Naive thymus-derived CD4-positive, alpha-beta T cell (primary cell): ENCODE measurements at regions not wholly inside any gene's neighbourhood (a gene's known extent, or its start where the extent isn't known, plus 50 kb on each side); places are given as distances from the start of the nearest gene placed in this dataset.

Source experiments
- ATAC-seq: fragments of 150-1000 bp; cut with Tn5 transposase; 2 replicates; pipeline ENCODE4 v1.10.0; 2021; ENCODE audit warnings: mild to moderate bottlenecking, moderate library complexity
- CTCF ChIA-PET: fragments of 350-600 bp; sonication (Branson Sonifier 250); formaldehyde crosslinking; loops from one replicate; lab custom pipeline; 2021; ENCODE audit warnings: antibody characterized with exemption; lab: Charles Lee
- POLR2A ChIA-PET: fragments of 350-600 bp; sonication (Branson Sonifier 250); formaldehyde crosslinking; loops from one replicate; lab custom pipeline; 2021; ENCODE audit warnings: antibody characterized with exemption, inconsistent platforms; lab: Charles Lee
- DNase-seq, 9 donors: peaks; one replicate each; pipeline versions ENCODE4 v3.0.0 to v3.0.0-alpha.2; 2020 to 2022; ENCODE audit warnings: mixed read lengths in 1 of 9
- H3K27ac ChIP-seq: one replicate; pipeline ENCODE4 v1.7.0; 2013; ENCODE audit warnings: mild to moderate bottlenecking, low read depth, low read length, moderate library complexity
- H3K27me3 ChIP-seq, 2 donors: one replicate each; pipeline ENCODE4 v1.7.0; 2013; ENCODE audit warnings: low read length in 2 of 2, mild to moderate bottlenecking in 2 of 2, moderate library complexity in 2 of 2; ENCODE audit not compliant: control insufficient read depth in 2 of 2, insufficient read depth in 2 of 2
- H3K36me3 ChIP-seq, 3 experiments: 1 replicate in 2 of 3; 2 replicates in 1 of 3; pipeline ENCODE4 v1.7.0; 2013; ENCODE audit warnings: low read length in 3 of 3, mild to moderate bottlenecking in 3 of 3, moderate library complexity in 1 of 3; ENCODE audit not compliant: insufficient read depth in 3 of 3, control insufficient read depth in 2 of 3
- H3K4me1 ChIP-seq, 2 donors: one replicate each; pipeline ENCODE4 v1.7.0; 2013; ENCODE audit warnings: low read length in 2 of 2, mild to moderate bottlenecking in 2 of 2, moderate library complexity in 1 of 2; ENCODE audit not compliant: control insufficient read depth in 2 of 2, insufficient read depth in 2 of 2
- H3K4me3 ChIP-seq: 2 replicates; pipeline ENCODE4 v1.7.0; 2013; ENCODE audit warnings: mild to moderate bottlenecking, low read length
- H3K9me3 ChIP-seq, 3 experiments: 1 replicate in 2 of 3; 2 replicates in 1 of 3; pipeline ENCODE4 v1.7.0; 2013; ENCODE audit warnings: low read length in 3 of 3; ENCODE audit not compliant: control insufficient read depth in 2 of 3
- H3K27ac Mint-ChIP-seq, 9 donors: one replicate each; pipeline ENCODE4 v1.8.0; 2020 to 2022; ENCODE audit warnings: mixed read lengths in 9 of 9, mild to moderate bottlenecking in 8 of 9, moderate library complexity in 5 of 9, inconsistent platforms in 2 of 9
- H3K27me3 Mint-ChIP-seq, 5 donors: one replicate each; pipeline ENCODE4 v1.8.0; 2021 to 2022; ENCODE audit warnings: mixed read lengths in 5 of 5, mild to moderate bottlenecking in 1 of 5
- H3K36me3 Mint-ChIP-seq, 5 donors: one replicate each; pipeline ENCODE4 v1.8.0; 2020 to 2022; ENCODE audit warnings: mixed read lengths in 5 of 5, mild to moderate bottlenecking in 3 of 5, inconsistent platforms in 1 of 5
- H3K4me1 Mint-ChIP-seq, 7 donors: one replicate each; pipeline ENCODE4 v1.8.0; 2020 to 2022; ENCODE audit warnings: mixed read lengths in 7 of 7, mild to moderate bottlenecking in 3 of 7, inconsistent platforms in 1 of 7
- H3K4me3 Mint-ChIP-seq, 10 donors: one replicate each; pipeline ENCODE4 v1.8.0; 2020 to 2022; ENCODE audit warnings: mild to moderate bottlenecking in 10 of 10, mixed read lengths in 10 of 10, moderate library complexity in 6 of 10, inconsistent platforms in 2 of 10
- H3K9me3 Mint-ChIP-seq, 11 donors: one replicate each; pipeline ENCODE4 v1.8.0; 2020 to 2022; ENCODE audit warnings: mixed read lengths in 11 of 11, mild to moderate bottlenecking in 4 of 11, inconsistent platforms in 1 of 11, moderate library complexity in 1 of 11
- intact Hi-C, 2 donors: fragments of 100-400 bp; cut with micrococcal nuclease; formaldehyde crosslinking; loops; one replicate each; pipeline ENCODE4 v1.15.1; 2023

DNA sequence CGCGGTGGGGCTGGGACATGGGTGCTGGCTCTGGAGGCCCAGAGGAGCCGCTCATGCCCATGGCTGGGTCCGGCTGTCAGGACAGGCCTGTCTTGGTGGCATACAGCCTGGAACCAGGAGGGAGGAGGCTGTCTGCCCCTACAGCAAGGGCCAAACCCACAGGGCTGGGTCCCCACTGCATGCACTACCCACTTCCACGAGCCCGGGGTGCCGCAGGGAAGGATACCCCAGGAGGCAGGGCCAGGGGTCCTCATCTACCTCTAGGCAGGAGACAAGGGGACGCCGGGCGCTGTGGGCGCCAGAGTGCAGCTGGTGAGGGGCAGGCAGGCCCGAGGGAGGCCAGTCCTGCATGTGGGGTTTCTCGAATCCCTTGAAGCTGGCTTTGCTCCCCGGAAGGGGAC, 95.1 kb upstream of the GPC1 start:
- ATAC-seq (no peak), DNase-seq (no peak)
- peaks cover 3 to 24% (median 20%) of the 10 kb centered on the region in 5 donors for H3K27me3 Mint-ChIP-seq
- CTCF ChIA-PET: no interaction called here
- H3K4me1 Mint-ChIP-seq: peaks cover 0 to 4% (median 0%) of the 10 kb centered on the region in 7 donors
- H3K9me3 ChIP-seq: no peaks in the 10 kb centered on the region
- H3K27ac Mint-ChIP-seq: no peak overlapping the region
- H3K27me3 ChIP-seq: peaks cover 0 to 6% of the 10 kb centered on the region in 2 donors
- H3K9me3 Mint-ChIP-seq: peaks cover 0 to 8% (median 2%) of the 10 kb centered on the region in 11 donors
- no peak overlapping the region for H3K4me3 Mint-ChIP-seq
- no peaks in the 10 kb centered on the region for H3K36me3 ChIP-seq
- H3K27ac ChIP-seq: no peak overlapping the region
- H3K36me3 Mint-ChIP-seq: peaks cover 0 to 4% (median 0%) of the 10 kb centered on the region in 5 donors
- no peak overlapping the region for H3K4me3 ChIP-seq
- no peaks in the 10 kb centered on the region for H3K4me1 ChIP-seq
- intact Hi-C loops: no loop called here
- POLR2A ChIA-PET: no interaction called here

DNA sequence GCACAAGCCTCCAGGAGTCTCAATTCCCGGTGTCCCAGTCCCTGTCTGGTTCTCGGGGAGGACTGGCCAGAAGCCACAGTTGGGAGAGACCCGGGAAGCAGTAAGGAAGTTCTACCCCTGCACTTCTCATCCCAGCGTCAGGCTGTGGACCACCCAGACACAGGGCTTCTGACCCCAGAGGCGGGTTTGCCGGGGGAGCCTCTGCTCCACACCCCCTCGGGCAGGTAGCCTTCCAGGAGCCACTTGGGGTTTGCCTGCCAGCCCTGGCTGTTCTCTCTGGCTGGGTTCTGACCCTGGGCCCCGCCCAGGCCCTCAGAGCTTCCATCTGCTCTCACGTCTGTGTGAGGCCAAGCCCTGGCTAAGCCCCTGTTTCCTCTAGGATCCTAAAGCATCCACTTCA, 94.4 kb upstream of the GPC1 start:
- CTCF ChIA-PET: no interaction called here
- H3K4me1 ChIP-seq: no peaks in the 10 kb centered on the region
- H3K27ac ChIP-seq: no peak overlapping the region
- Mint-ChIP-seq H3K9me3 (peaks cover 0 to 12% (median 3%) of the 10 kb centered on the region in 11 donors), H3K27ac (no peak overlapping the region), H3K4me1 (peaks cover 0 to 4% (median 0%) of the 10 kb centered on the region in 7 donors), H3K27me3 (peaks cover under 1 to 23% (median 16%) of the 10 kb centered on the region in 5 donors), H3K4me3 (no peak overlapping the region), H3K36me3 (peaks cover 0 to 4% (median 0%) of the 10 kb centered on the region in 5 donors)
- H3K36me3 ChIP-seq: no peaks in the 10 kb centered on the region
- ATAC-seq: no peak
- intact Hi-C loops: no loop called here
- peaks cover 0 to 6% of the 10 kb centered on the region in 2 donors for H3K27me3 ChIP-seq
- POLR2A ChIA-PET: no interaction called here
- DNase-seq: no peak
- H3K9me3 ChIP-seq: no peaks in the 10 kb centered on the region
- H3K4me3 ChIP-seq: no peak overlapping the region

DNA sequence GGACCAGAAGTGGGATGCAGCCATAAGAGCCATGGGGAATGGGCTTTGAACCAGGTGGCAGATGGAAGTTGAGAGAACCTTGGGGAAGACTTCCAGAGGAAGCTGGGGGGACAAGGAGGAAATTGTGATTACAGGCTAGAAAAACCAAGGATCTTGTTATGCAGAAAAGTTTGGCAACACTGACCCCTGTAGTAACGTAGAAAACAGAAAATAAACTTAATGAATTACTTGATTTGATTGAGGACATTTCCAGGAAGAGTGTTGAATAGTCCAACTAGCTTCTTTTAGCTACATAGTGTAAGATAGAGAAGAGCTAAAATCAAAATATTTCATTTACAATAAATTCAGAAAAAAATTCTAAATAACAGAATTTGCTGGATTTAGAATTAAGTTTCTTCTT, 91.9 kb upstream of the GPC1 start:
- H3K27me3 Mint-ChIP-seq: peaks cover 0 to 11% (median 5%) of the 10 kb centered on the region in 5 donors
- H3K36me3 ChIP-seq: no peaks in the 10 kb centered on the region

DNA sequence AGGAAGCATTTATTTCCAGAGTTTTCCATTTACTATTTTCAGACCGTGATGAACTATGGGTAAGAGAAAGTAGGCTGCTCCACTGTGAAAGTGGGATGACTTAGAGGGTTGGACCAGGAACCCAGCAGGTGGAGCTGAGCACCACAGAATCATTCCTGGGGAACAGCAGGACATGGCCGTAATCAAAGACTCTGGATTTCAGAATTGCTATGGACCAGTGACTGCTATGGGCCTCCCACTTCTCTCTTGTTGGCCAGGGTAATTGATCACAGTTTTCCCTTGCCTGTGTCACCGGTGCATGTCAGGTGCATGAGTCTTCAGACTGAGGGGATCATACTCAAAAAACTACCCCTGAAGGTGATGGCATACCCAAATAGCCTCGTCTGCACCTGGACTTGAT, 90.6 kb upstream of the GPC1 start:
- no peaks in the 10 kb centered on the region for H3K4me1 Mint-ChIP-seq

More for the DNA sequence above, 91.9 kb upstream of the GPC1 start:
- H3K4me1 Mint-ChIP-seq: peaks cover 0 to 4% (median 0%) of the 10 kb centered on the region in 7 donors
- ChIA-PET POLR2A (no interaction called here), CTCF (no interaction called here)
- peaks cover 0 to 12% (median 3%) of the 10 kb centered on the region in 11 donors for H3K9me3 Mint-ChIP-seq
- Histone ChIP-seq H3K27ac (no peak overlapping the region), H3K4me3 (no peak overlapping the region), H3K4me1 (no peaks in the 10 kb centered on the region), H3K27me3 (no peaks in the 10 kb centered on the region), H3K9me3 (no peaks in the 10 kb centered on the region)
- no peak overlapping the region for H3K27ac Mint-ChIP-seq
- intact Hi-C loops: no loop called here
- ATAC-seq (no peak), DNase-seq (no peak)
- H3K4me3 Mint-ChIP-seq: no peak overlapping the region
- H3K36me3 Mint-ChIP-seq: peaks cover 0 to 4% (median 0%) of the 10 kb centered on the region in 5 donors

DNA sequence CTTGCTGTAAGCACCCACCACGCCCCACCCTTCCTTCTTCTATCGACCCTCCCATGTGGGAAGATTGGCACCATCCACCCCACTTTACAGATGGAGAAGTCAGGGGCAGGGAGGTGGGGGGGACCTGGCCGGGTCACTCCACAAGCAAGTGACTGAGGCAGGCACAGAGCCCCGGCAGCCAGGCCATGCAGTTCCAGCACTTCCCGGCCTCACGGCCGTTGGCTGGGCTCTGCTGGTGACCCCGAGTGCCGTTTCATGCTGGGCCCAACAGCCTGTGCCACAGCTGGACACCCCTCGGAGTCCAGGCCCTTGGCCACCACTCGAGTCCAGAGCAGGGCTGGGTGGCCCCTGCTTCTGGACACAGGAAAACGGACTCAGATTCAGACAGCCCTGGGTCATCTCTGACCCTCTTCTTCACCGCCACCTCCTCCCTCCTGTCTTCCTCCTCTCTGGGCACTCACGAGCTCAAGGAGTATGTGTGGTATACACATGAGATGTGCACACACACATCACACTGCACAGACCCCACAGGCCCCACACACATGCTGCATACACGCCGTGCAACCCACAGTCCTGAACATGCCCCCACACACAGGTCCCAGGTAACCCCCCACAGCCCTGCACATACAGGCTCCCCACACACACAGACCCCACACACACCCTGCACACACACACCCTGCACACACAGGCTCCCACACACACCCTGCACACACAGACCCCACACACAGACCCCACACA, 89.3 kb upstream of the GPC1 start:
- H3K36me3 Mint-ChIP-seq: no peaks in the 10 kb centered on the region
- Histone ChIP-seq H3K36me3 (no peaks in the 10 kb centered on the region), H3K27ac (no peak overlapping the region), H3K27me3 (no peaks in the 10 kb centered on the region), H3K4me1 (no peaks in the 10 kb centered on the region), H3K9me3 (no peaks in the 10 kb centered on the region), H3K4me3 (no peak overlapping the region)
- H3K4me3 Mint-ChIP-seq: no peak overlapping the region
- no peak overlapping the region for H3K27ac Mint-ChIP-seq
- ATAC-seq (no peak), DNase-seq (no peak)
- CTCF ChIA-PET: no interaction called here
- peaks cover 0 to 18% (median 4%) of the 10 kb centered on the region in 5 donors for H3K27me3 Mint-ChIP-seq
- H3K4me1 Mint-ChIP-seq: no peaks in the 10 kb centered on the region
- POLR2A ChIA-PET: no interaction called here
- peaks cover 0 to 12% (median 3%) of the 10 kb centered on the region in 11 donors for H3K9me3 Mint-ChIP-seq
- intact Hi-C loops: no loop called here

More for the DNA sequence above, 90.6 kb upstream of the GPC1 start:
- Histone ChIP-seq H3K9me3 (no peaks in the 10 kb centered on the region), H3K36me3 (no peaks in the 10 kb centered on the region), H3K27ac (no peak overlapping the region), H3K4me1 (no peaks in the 10 kb centered on the region), H3K27me3 (no peaks in the 10 kb centered on the region), H3K4me3 (no peak overlapping the region)
- H3K27me3 Mint-ChIP-seq: peaks cover 0 to 10% (median 4%) of the 10 kb centered on the region in 5 donors
- DNase-seq (no peak), ATAC-seq (no peak)
- H3K4me3 Mint-ChIP-seq: no peak overlapping the region
- peaks cover 0 to 12% (median 3%) of the 10 kb centered on the region in 11 donors for H3K9me3 Mint-ChIP-seq
- CTCF ChIA-PET: no interaction called here
- POLR2A ChIA-PET: no interaction called here
- intact Hi-C loops: no loop called here
- H3K27ac Mint-ChIP-seq: no peak overlapping the region
- no peaks in the 10 kb centered on the region for H3K36me3 Mint-ChIP-seq

DNA sequence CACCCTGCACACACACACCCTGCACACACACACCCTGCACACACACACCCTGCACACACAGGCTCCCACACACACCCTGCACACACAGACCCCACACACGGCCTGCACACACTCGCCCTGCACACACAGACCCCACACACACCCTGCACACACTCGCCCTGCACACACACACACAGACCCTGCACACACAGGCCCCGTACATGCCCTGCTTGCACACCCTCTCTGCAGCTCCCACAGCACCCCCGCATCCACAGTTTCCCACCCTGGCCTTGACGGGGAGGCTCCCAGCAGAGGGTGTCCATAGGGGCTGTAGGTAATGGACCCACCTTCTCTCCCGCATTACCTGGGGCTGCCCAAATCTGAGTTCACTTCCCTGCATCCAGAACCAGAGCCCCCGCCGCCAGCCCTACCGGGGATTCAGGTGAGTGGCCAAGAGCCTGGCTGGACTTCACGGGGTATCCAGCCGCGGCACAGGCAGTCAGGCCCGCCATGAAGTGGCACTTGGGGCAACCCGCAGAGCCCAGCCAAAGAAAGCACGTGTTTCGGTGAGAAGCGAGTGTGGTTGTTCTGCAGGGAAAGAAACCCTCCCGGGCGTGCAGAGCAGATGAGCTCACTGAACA, 88.6 kb upstream of the GPC1 start:
- no peaks in the 10 kb centered on the region for H3K4me1 ChIP-seq
- intact Hi-C loops: no loop called here
- Mint-ChIP-seq H3K27me3 (peaks cover 0 to 21% (median 4%) of the 10 kb centered on the region in 5 donors), H3K27ac (no peak overlapping the region), H3K36me3 (no peaks in the 10 kb centered on the region), H3K9me3 (peaks cover 0 to 12% (median 3%) of the 10 kb centered on the region in 11 donors), H3K4me1 (no peaks in the 10 kb centered on the region), H3K4me3 (no peak overlapping the region)
- ChIA-PET CTCF (no interaction called here), POLR2A (no interaction called here)
- ATAC-seq (no peak), DNase-seq (no peak)
- H3K9me3 ChIP-seq: no peaks in the 10 kb centered on the region
- no peak overlapping the region for H3K4me3 ChIP-seq
- H3K27ac ChIP-seq: no peak overlapping the region
- H3K27me3 ChIP-seq: no peaks in the 10 kb centered on the region
- H3K36me3 ChIP-seq: no peaks in the 10 kb centered on the region
